Body of pancreas (tissue), 4 donors: ENCODE measurements at regions not wholly inside any gene's neighbourhood (a gene's known extent, or its start where the extent isn't known, plus 50 kb on each side); places are given as distances from the start of the nearest gene placed in this dataset.

ENCODE experiments used
- CTCF ChIP-seq, 7 experiments: fragments of 450-650 bp in 4 of 7; fragments of 200-600 bp in 3 of 7; sonication (generic) in 3 of 7; IDR thresholded peaks; one replicate each; pipeline ENCODE4 v1.5.1; 2016 to 2019; ENCODE audit warnings: antibody characterized with exemption in 7 of 7
- POLR2A ChIP-seq, 3 donors: fragments of 450-650 bp; IDR thresholded peaks; one replicate each; pipeline ENCODE4 v1.6.1; 2016; ENCODE audit warnings: antibody characterized with exemption in 3 of 3, mild to moderate bottlenecking in 2 of 3

GRCh38 chr2:5970347-5970746 is 278.2 kb downstream of the SOX11 start:
- no peak for TF ChIP-seq POLR2A (IDR thresholded peaks at IDR 0.05)
- no peak for TF ChIP-seq CTCF (IDR thresholded peaks at IDR 0.05)
